Head of caudate nucleus (tissue), 42 donors: ENCODE measurements at regions not wholly inside any gene's neighbourhood (a gene's known extent, or its start where the extent isn't known, plus 50 kb on each side); places are given as distances from the start of the nearest gene placed in this dataset.

Experiments
- DNase-seq, 42 donors: peaks; one replicate each; pipeline versions ENCODE4 v3.0.0 to v3.0.0-alpha.2; 2020 to 2021; ENCODE audit warnings: mixed read lengths in 7 of 42
- intact Hi-C: fragments of 100-400 bp; cut with DNase I; formaldehyde crosslinking; loops from one replicate; pipeline ENCODE4 v1.15.0; 2022

GRCh38 chr5:171635561-171636245 is 149.9 kb upstream of the SMIM23 start:
- DNase-seq: no peak
- intact Hi-C loops: no loop called here

- intact Hi-C loops: no loop called here
- DNase-seq: no peak
Measured at GRCh38 chr5:171637811-171638210, 147.8 kb upstream of the SMIM23 start.

GRCh38 chr5:171639205-171639621 is 146.4 kb upstream of the SMIM23 start:
- DNase-seq: no peak
- intact Hi-C loops: no loop called here

- no peak for DNase-seq
- intact Hi-C loops: no loop called here
Measured at GRCh38 chr5:171639966-171640365, 145.7 kb upstream of the SMIM23 start.

GRCh38 chr5:171640480-171640879 is 145.1 kb upstream of the SMIM23 start:
- intact Hi-C loops: no loop called here
- DNase-seq: no peak

- intact Hi-C loops: no loop called here
- DNase-seq: no peak
Measured at GRCh38 chr5:171641891-171642290, 143.7 kb upstream of the SMIM23 start.

- no peak for DNase-seq
- intact Hi-C loops: no loop called here
Measured at GRCh38 chr5:171642894-171643293, 142.7 kb upstream of the SMIM23 start.

GRCh38 chr5:171644536-171644935 is 141.1 kb upstream of the SMIM23 start:
- peak in 4 of 42 donors; percentile 12 to 28 (median 24) for DNase-seq
- intact Hi-C loops: no loop called here

GRCh38 chr5:171646102-171647042 is 139.2 kb upstream of the SMIM23 start:
- intact Hi-C loops: no loop called here
- no peak for DNase-seq

GRCh38 chr5:171647043-171647903 is 138.3 kb upstream of the SMIM23 start:
- DNase-seq: no peak
- intact Hi-C loops: no loop called here

- intact Hi-C loops: no loop called here
- DNase-seq: no peak
Measured at GRCh38 chr5:171647904-171648260, 137.7 kb upstream of the SMIM23 start.

GRCh38 chr5:171648279-171649074 is 137.1 kb upstream of the SMIM23 start:
- intact Hi-C loops: no loop called here
- DNase-seq: no peak

GRCh38 chr5:171649075-171649401 is 136.6 kb upstream of the SMIM23 start:
- DNase-seq: no peak

GRCh38 chr5:171650597-171650996 is 135.0 kb upstream of the SMIM23 start:
- no peak for DNase-seq
- intact Hi-C loops: no loop called here

More at GRCh38 chr5:171649075-171649401, 136.6 kb upstream of the SMIM23 start:
- intact Hi-C loops: no loop called here

- no peak for DNase-seq
- intact Hi-C loops: no loop called here
Measured at GRCh38 chr5:171651102-171651501, 134.5 kb upstream of the SMIM23 start.

- intact Hi-C loops: no loop called here
- no peak for DNase-seq
Measured at GRCh38 chr5:171654881-171655280, 130.7 kb upstream of the SMIM23 start.

GRCh38 chr5:171657473-171657872 is 128.1 kb upstream of the SMIM23 start:
- intact Hi-C loops: no loop called here
- DNase-seq: no peak

GRCh38 chr5:171659896-171660295 is 125.7 kb upstream of the SMIM23 start:
- DNase-seq: no peak
- intact Hi-C loops: no loop called here

GRCh38 chr5:171660434-171660833 is 125.2 kb upstream of the SMIM23 start:
- DNase-seq: no peak
- intact Hi-C loops: no loop called here
